Natural killer cell (primary cell): ENCODE measurements at regions not wholly inside any gene's neighbourhood (a gene's known extent, or its start where the extent isn't known, plus 50 kb on each side); places are given as distances from the start of the nearest gene placed in this dataset.
"Not testable (repeated sequence)": the region's sequence is repeated elsewhere in the genome, so short reads cannot be mapped to it uniquely, and the experiment has no call there.

ENCODE experiments used
- ATAC-seq, 3 donors: fragments of 150-1000 bp in 2 of 3; fragments of 200-7000 bp in 1 of 3; cut with Tn5 transposase; 1 replicate in 1 of 3; 2 replicates in 2 of 3; pipeline ENCODE4 v1.10.0; 2021; ENCODE audit warnings: mild to moderate bottlenecking in 2 of 3, moderate library complexity in 2 of 3
- DNase-seq, 2 donors: peaks; one replicate each; pipeline versions ENCODE4 v3.0.0 to v3.0.0-alpha.2; 2013 to 2021; ENCODE audit warnings: mixed read lengths in 1 of 2
- H3K27ac ChIP-seq: one replicate; pipeline ENCODE4 v1.5.1; 2013; ENCODE audit warnings: mild to moderate bottlenecking, low read length
- H3K27me3 ChIP-seq: one replicate; pipeline ENCODE4 v1.6.1; 2013; ENCODE audit warnings: low read length; ENCODE audit not compliant: control insufficient read depth, insufficient read depth
- H3K36me3 ChIP-seq: one replicate; pipeline ENCODE4 v1.6.1; 2013; ENCODE audit warnings: low read length; ENCODE audit not compliant: control insufficient read depth, insufficient read depth
- H3K4me1 ChIP-seq: one replicate; pipeline ENCODE4 v1.6.1; 2013; ENCODE audit warnings: low read length; ENCODE audit not compliant: control insufficient read depth, insufficient read depth
- H3K4me3 ChIP-seq: one replicate; pipeline ENCODE4 v1.5.1; 2013; ENCODE audit warnings: low read length
- H3K9me3 ChIP-seq: one replicate; pipeline ENCODE4 v1.6.1; 2013; ENCODE audit warnings: low read length; ENCODE audit not compliant: control insufficient read depth, insufficient read depth
- H3K27ac Mint-ChIP-seq, 2 donors: one replicate each; pipeline ENCODE4 v1.8.0; 2022; ENCODE audit warnings: mild to moderate bottlenecking in 2 of 2, mixed read lengths in 2 of 2, moderate library complexity in 1 of 2
- H3K27me3 Mint-ChIP-seq, 2 donors: one replicate each; pipeline ENCODE4 v1.8.0; 2022; ENCODE audit warnings: low read depth in 2 of 2, mixed read lengths in 2 of 2
- H3K36me3 Mint-ChIP-seq: one replicate; pipeline ENCODE4 v1.8.0; 2022; ENCODE audit warnings: mixed read lengths
- H3K4me1 Mint-ChIP-seq, 2 donors: one replicate each; pipeline ENCODE4 v1.8.0; 2022; ENCODE audit warnings: mixed read lengths in 2 of 2
- H3K4me3 Mint-ChIP-seq: one replicate; pipeline ENCODE4 v1.8.0; 2022; ENCODE audit warnings: mild to moderate bottlenecking, moderate library complexity, mixed read lengths
- H3K9me3 Mint-ChIP-seq, 2 donors: one replicate each; pipeline ENCODE4 v1.8.0; 2022; ENCODE audit warnings: mixed read lengths in 2 of 2
- WGBS: methylation state at CpG from one replicate; pipeline ENCODE4 v1.1.7; 2013; ENCODE audit warnings: missing lambda C conversion rate; ENCODE audit not compliant: insufficient coverage; 5-methylcytosine and 5-hydroxymethylcytosine counted together
- intact Hi-C: fragments of 100-400 bp; cut with micrococcal nuclease; formaldehyde crosslinking; loops from one replicate; pipeline ENCODE4 v1.14.2; 2022
- TF ChIP-seq, protein P1 (sequence below): fragments of 200-600 bp; IDR thresholded peaks from one replicate; pipeline ENCODE4 v1.8.0; 2022; ENCODE audit warnings: antibody characterized with exemption

DNA sequence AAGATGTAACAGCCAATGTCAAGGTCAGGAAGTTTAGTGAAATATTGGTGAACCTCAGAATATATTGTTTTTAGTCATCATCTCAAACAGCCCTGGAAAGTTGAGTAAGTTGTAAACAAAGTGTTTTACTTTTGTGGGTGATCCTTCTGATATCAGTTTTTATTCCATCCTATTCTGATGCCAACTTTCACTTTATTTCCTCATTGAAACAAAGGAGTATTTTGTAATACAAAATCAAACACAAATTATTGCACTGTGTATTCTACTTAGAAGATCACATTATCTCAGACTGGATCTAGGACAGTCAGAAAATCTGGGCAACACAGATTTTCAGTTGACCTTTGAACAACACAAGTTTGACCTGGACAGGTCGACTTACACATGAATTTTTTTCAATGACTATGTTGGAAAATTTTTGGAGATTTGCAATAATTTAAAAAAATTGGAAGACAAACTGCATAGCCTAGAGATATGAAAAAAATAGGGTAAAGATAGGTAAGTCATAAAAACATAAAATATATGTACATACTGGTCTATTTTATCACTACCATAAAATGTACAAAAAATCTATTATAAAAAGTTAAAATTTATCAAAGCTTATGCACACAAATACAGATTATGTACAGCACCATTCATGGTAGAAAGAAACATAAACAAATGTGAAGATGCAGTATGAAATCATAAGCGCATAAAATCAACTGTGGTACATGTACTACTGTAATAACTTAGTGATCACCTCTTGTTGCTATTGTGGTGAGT, 709.1 kb upstream of the FAM241A start:
- TF ChIP-seq, protein P1, sequence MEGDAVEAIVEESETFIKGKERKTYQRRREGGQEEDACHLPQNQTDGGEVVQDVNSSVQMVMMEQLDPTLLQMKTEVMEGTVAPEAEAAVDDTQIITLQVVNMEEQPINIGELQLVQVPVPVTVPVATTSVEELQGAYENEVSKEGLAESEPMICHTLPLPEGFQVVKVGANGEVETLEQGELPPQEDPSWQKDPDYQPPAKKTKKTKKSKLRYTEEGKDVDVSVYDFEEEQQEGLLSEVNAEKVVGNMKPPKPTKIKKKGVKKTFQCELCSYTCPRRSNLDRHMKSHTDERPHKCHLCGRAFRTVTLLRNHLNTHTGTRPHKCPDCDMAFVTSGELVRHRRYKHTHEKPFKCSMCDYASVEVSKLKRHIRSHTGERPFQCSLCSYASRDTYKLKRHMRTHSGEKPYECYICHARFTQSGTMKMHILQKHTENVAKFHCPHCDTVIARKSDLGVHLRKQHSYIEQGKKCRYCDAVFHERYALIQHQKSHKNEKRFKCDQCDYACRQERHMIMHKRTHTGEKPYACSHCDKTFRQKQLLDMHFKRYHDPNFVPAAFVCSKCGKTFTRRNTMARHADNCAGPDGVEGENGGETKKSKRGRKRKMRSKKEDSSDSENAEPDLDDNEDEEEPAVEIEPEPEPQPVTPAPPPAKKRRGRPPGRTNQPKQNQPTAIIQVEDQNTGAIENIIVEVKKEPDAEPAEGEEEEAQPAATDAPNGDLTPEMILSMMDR: no peak
- ATAC-seq: no peak
- Histone ChIP-seq H3K27me3 (no peaks in the 10 kb centered on the region), H3K36me3 (no peaks in the 10 kb centered on the region), H3K4me1 (no peaks in the 10 kb centered on the region), H3K4me3 (no peak overlapping the region), H3K27ac (no peak overlapping the region), H3K9me3 (no peaks in the 10 kb centered on the region)
- 70% methylated on average over 2 of the region's 2 CpGs for WGBS
- Mint-ChIP-seq H3K4me1 (no peaks in the 10 kb centered on the region), H3K27ac (no peak overlapping the region), H3K36me3 (peaks cover 7% of the 10 kb centered on the region), H3K9me3 (peaks cover 13 to 19% of the 10 kb centered on the region in 2 donors), H3K4me3 (no peak overlapping the region), H3K27me3 (no peaks in the 10 kb centered on the region)
- intact Hi-C loops: no loop called here
- DNase-seq: no peak

DNA sequence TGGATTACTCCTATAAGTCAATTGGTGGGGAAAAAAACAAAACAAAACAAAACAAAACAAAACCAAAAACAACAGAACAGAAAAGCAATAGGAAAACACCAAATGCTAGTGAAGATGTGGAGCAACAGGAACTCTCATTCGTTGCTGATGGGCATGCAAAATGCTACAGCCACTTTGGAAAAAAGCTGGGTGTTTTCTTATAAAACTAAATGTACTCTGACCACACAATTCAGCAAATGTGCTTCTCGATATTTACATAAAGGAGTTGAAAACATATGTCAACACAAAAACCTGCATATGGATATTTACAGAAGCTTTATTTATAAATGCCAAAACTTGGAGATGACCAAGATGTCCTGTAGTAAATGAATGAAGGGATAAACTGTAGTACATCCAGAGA, 703.6 kb upstream of the FAM241A start:
- no peak overlapping the region for H3K27ac Mint-ChIP-seq
- H3K4me1 Mint-ChIP-seq: no peaks in the 10 kb centered on the region
- H3K4me1 ChIP-seq: no peaks in the 10 kb centered on the region
- H3K4me3 Mint-ChIP-seq: no peak overlapping the region
- H3K27me3 Mint-ChIP-seq: no peaks in the 10 kb centered on the region
- peaks cover 12 to 15% of the 10 kb centered on the region in 2 donors for H3K9me3 Mint-ChIP-seq
- DNase-seq (no peak), ATAC-seq (no peak)
- peaks cover 7% of the 10 kb centered on the region for H3K36me3 Mint-ChIP-seq
- H3K36me3 ChIP-seq: no peaks in the 10 kb centered on the region
- H3K27me3 ChIP-seq: no peaks in the 10 kb centered on the region
- no peak overlapping the region for H3K4me3 ChIP-seq
- 89% methylated on average over 1 of the region's 2 CpGs for WGBS
- no peak overlapping the region for H3K27ac ChIP-seq
- TF ChIP-seq, protein P1: no peak
- intact Hi-C loops: no loop called here
- peaks cover 5% of the 10 kb centered on the region for H3K9me3 ChIP-seq

DNA sequence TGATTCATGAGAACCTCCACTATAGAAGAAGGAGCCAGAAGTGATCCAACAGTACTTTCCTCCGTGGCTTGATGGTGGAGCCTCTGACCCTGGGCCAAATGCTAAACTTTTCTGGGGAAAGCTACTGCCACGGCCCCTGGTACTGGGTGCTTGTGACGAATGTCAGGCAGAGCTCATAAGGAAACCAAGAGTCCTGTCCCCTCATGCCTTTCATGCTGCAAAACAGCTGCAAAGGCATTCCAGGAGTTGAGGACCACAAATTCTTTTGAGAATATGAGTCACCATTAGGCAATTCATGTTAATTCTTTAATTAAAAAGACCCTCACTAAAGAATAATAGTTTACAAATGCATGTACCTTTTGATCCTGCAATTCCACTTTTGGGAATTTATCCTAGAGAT, 700.4 kb upstream of the FAM241A start:
- H3K4me3 ChIP-seq, DNase-seq, H3K27ac ChIP-seq, H3K36me3 Mint-ChIP-seq, ATAC-seq, H3K27me3 ChIP-seq, H3K4me3 Mint-ChIP-seq, H3K36me3 ChIP-seq, intact Hi-C loops, H3K27me3 Mint-ChIP-seq, H3K9me3 ChIP-seq, H3K4me1 Mint-ChIP-seq, H3K4me1 ChIP-seq, H3K27ac Mint-ChIP-seq: not testable (repeated sequence)
- peaks cover 11 to 18% of the 10 kb centered on the region in 2 donors for H3K9me3 Mint-ChIP-seq
- 75% methylated on average over 3 of the region's 3 CpGs for WGBS

DNA sequence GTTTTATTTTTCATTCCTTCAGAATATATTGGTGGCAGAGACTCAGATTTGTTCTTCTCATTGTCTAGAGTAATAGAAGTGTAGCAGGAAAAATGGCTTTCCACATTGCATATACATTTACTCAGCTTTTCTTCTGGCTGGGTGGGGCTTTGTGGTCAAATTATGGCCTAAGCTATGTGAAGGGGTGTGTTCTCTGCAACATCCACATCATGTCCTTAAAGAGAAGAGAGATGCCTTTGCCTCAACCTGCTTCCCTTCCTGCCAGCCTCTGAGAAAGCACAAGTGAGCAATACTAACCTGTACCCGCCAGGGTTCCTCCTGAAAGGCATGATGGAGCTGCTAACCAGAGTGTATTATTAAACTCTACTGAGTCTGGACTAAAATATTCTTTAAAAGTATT, 695.6 kb upstream of the FAM241A start:
- Histone ChIP-seq H3K36me3 (no peaks in the 10 kb centered on the region), H3K4me1 (no peaks in the 10 kb centered on the region), H3K27me3 (no peaks in the 10 kb centered on the region), H3K4me3 (no peak overlapping the region), H3K9me3 (peaks cover 2% of the 10 kb centered on the region), H3K27ac (no peak overlapping the region)
- ATAC-seq: no peak
- Mint-ChIP-seq H3K4me1 (no peaks in the 10 kb centered on the region), H3K27ac (no peak overlapping the region), H3K36me3 (no peaks in the 10 kb centered on the region), H3K4me3 (no peak overlapping the region), H3K9me3 (peaks cover 10 to 15% of the 10 kb centered on the region in 2 donors), H3K27me3 (no peaks in the 10 kb centered on the region)
- WGBS: 89% methylated on average over 1 of the region's 1 CpG
- DNase-seq: no peak
- TF ChIP-seq, protein P1: no peak
- intact Hi-C loops: no loop called here
